GM19395 (cell line): ENCODE measurements at regions not wholly inside any gene's neighbourhood (a gene's known extent, or its start where the extent isn't known, plus 50 kb on each side); places are given as distances from the start of the nearest gene placed in this dataset.
"Not testable (repeated sequence)": the region's sequence is repeated elsewhere in the genome, so short reads cannot be mapped to it uniquely, and the experiment has no call there.

ENCODE experiments used
- ATAC-seq: cut with Tn5 transposase; IDR thresholded peaks from one replicate; pipeline ENCODE4 v1.9.1; 2021; ENCODE audit warnings: mild to moderate bottlenecking, moderate library complexity; ENCODE audit not compliant: unreplicated experiment

DNA sequence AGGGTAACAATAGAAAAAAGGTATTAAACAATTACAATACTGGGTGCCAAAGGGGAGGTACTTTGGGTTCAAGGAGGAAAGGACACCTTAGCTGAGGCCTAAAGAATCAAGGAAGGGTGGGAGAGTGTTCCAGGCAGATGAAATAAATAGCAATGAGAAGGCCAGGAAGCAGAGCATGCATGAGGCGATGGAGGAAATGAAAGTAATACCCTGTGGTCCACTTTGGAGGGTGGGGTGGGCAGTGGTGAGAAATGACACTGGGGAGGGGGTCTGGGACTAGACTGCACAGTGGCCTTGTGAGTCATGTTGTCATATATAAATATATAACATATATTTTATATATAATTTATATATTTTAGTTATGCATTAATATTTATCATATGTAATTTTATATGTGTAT is 55.9 kb downstream of the BHLHE40 start:
- no peak for ATAC-seq

DNA sequence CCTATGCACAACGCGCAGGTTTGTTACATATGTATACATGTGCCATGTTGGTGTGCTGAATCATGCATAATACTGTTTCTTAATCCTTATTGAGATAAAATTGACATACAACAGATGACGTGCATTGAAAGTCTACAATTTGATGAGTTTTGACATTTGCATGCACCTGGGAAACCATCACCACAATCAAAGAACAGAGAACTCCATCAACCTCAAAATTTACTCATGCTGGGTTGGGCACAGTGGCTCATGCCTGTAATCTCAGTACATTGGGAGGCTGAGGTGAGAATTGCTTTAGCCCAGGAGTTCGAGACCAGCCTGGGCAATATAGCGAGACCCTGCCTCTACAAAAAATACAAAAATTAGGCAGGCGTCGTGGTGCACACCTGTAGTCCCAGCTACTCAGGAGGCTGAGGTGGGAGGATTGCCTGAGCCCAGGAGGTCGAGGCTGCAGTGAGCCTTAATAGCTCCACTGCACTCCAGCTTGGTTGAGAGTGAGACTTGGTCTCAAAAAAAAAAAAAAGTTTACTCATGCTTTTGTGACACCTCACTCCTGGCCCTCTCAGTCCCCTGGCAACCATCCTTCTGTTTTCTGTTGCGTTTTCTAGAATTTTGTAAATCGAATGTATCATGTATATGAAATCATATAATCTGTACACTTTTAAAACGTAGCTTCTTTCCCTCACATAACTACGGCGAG is 56.6 kb downstream of the BHLHE40 start:
- ATAC-seq: no peak

DNA sequence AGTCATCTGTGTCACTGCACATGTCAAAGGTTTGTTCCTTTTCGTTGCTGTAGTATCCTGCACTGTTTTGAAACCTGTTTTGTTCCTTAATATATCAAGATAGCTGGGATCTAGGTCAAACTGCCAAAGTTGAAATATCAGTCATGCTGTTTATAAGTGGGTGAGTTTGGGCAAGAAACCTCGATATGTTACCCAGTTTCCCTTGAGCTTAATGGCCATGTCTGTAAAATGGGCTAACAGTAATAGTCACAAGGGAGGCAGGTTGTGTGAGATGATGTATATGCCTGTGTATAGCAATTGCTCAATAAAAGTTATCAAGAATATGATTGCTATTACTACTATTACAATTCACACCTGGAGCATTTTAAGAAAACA is 57.1 kb downstream of the BHLHE40 start:
- ATAC-seq: no peak

DNA sequence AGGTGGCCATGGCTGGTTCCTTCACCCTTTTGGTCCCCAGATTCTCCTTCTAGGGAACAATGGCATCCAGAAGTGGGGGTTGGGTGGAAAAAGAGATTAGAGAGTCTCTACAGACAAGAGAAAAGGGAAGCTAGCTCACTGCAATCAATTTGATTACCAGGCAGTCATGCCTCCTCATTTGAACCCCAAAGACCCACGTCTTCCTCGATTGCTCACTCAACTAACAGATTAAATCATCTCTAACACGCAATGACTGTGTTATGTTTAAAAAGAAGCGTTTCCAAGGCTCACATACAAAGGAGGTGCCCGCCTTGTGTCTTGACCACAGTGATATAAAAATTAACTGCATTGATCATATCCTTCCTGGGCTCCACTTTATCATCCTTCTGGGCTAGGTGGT is 57.6 kb downstream of the BHLHE40 start:
- ATAC-seq: no peak

DNA sequence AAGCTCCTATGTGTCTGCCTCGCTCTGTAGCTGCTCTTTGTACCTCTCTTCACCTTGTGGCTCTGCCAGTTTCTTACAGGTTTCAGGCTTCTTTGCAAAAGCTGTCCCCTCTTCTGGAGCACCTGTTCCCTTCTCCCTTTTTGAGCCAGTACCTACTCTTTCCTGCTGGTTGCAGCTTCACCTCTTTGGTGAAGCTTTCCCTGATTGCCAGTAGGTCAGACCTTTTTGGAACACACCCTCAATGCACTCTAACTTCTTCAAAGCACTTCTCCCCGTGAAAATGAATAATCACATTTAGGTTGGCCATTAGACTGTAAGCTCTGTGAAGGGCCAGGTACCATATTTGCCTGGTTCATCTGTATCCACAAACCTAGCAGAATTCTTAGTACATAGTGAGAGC is 60.3 kb downstream of the BHLHE40 start:
- ATAC-seq: no peak

DNA sequence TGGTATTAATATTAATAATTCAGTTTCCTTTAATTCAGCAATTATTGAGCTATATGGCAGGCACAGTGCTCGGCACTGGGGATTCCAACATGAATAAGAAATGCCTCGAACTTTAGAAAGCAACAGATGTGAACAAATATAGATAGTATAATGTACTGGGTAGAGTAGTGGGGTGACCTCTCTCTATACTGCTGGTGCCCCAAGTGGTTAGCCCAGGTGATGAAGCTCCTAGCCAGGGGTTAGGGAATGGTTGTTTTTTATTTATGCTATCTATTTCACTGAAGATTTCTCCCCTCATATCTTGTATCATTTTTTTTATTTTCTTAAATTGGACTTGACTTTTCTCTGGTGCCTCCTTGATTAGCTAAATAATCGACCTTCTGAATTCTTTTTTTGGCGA is 62.1 kb downstream of the BHLHE40 start:
- ATAC-seq: no peak

DNA sequence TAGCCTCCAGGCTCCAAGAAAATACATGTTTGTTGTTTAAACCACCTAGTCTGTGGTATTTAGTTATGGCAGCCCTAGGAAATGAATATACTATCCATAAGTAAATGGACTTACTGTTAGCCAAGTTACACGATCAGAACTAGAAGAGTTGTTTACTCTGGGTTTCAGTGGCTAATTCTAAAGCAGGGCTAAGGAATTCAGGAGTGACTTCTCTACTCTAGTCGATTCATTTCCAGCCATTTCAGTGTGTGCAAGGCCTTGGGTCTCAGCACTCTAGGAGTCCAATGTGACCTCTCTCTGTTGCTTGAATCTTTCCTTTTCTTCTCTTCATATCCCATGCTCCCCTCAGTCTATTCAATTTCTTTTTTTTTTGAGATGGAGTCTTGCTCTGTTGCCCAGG is 66.7 kb downstream of the BHLHE40 start:
- ATAC-seq: no peak

DNA sequence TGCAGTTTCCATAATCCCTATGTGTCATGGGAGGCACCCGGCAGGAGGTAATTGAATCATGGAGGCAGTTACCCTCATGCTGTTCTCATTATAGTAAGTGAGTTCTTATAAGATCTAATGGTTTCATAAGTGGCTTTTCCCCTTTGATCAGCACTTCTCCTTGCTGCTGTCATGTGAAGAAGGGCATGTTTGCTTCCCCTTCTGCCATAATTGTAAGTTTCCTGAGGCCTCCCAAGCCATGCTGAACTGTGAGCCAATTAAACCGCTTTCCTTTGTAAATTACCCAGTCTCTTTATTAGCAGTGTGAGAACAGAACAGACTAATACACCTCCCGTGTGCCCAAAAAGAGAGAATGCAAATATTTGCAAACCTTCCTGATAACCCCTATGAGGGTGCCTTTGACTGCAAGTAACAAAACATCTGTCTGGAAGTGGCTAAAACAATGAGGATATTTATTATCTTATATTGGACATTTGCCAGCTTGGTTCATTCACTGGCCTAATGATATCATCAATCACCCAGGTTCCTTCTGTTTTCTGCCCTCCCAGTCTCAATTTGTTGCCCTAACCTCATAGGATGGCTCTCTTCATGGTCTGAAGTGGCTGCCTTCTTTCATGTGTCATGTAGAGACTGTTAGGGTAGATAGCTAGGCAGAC is 68.7 kb downstream of the BHLHE40 start:
- no peak for ATAC-seq

DNA sequence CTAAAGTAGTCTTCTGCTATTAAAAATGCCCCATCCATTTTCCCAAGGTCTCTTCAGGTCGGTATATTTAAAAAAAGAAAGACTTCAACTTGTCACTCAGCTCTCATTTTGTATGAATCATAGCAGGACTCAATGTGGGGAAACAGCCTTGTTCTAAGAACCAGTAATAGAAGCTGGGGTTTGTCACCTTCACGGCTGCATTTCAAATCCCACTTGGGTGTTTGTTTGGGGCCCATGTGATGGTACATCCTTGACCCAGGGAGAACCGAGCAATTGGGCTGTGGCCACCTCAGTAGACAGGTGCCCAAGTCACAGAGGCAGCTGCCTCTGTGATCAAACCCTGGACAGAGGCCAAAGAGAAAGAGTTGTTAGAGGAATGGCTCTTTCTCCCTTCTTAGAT is 70.3 kb upstream of the ARL8B start:
- peak; percentile 49 for ATAC-seq

DNA sequence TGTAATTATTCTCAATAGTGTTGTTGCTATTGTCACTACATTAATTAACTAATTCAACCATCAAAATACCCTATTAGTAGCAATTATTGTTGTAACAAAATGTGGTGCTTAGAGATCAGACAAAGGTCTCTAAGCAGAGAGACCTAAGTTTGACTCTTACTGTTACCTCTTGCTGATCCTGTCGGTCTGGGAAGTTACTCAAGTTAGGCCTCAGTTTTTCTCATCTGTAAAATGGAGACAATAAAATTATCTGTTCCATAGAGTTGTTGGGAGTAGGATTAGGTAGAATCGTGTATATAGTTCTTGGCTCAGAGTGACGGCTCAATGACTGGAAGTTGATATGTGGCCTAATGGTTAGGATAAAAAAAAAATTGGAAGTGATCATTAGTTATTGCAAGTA is 69.8 kb upstream of the ARL8B start:
- no peak for ATAC-seq

DNA sequence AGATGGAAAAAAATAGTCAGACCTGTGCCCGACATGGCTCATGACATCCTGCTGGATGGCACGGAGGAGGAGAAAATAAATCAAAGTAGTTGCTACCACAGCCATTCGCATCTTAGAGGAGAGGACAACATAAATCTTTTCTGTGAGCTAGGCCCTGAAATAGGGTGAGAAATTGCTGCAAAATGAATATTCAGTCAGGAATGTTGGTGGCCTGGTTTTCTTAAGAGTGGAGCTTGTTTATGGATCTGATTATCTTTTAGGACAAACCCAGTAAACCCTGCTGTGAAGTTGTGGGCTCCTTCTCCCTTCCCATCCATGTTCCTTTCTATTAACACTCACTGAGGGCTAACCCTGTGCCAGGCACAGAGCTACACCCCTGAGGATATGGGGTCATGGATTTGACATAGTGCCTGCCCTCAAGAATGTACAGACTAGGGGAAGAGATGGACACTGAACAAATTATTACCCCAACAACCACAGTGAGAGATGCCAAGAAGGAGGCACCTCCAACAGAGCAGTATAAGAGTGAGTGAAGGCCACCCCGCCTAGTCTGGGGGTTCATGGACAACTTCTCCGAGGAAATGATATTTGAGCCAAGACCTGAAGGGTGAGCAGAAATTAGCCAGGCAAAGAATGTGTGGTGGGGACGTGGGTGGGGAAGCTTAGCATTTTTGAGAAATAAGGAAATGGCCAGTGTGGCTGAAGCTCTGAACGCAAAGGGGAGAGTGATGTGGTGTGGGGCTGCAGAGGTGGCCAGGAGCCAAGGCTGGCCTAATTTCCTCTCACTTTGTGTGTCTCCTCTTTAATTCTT is 68.9 kb upstream of the ARL8B start:
- ATAC-seq: no peak

DNA sequence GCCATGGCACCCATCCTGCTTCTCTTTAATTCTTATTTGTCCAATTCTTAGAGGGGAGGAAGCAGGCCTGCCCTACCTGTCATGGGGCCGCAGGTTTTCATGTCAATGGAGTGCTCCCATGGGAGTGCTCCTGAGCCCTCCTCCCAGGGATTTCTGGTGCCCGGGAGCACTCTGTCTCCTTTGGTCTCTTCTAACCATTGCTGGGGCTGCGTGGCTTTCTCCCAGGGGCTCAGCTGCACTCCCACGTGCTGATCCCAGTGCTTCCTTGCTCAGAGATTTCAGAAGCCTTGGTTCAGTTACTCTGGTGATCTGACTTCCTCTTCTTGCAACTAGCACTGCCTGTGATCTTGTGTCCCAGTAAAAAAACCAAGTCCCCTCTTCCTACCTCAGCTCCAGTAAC is 68.0 kb upstream of the ARL8B start:
- ATAC-seq: no peak

DNA sequence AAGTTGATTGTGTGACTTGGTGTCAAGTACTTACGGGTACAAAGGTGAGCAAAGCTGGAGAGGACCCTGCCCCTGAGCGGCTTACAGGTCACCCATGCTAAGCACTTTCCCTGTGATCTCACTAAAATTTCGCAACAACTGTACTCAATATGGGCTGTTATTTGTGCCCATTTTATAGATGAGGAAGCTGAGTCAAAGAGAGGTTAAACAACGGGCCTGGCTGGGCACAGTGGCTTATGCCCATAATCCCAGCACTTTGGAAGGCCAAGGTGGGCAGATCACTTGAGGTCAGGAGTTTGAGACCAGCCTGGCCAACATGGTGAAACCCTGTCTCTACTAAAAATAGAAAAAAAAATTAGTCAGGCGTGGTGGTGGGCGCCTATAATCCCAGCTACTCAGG is 67.5 kb upstream of the ARL8B start:
- ATAC-seq: not testable (repeated sequence)

DNA sequence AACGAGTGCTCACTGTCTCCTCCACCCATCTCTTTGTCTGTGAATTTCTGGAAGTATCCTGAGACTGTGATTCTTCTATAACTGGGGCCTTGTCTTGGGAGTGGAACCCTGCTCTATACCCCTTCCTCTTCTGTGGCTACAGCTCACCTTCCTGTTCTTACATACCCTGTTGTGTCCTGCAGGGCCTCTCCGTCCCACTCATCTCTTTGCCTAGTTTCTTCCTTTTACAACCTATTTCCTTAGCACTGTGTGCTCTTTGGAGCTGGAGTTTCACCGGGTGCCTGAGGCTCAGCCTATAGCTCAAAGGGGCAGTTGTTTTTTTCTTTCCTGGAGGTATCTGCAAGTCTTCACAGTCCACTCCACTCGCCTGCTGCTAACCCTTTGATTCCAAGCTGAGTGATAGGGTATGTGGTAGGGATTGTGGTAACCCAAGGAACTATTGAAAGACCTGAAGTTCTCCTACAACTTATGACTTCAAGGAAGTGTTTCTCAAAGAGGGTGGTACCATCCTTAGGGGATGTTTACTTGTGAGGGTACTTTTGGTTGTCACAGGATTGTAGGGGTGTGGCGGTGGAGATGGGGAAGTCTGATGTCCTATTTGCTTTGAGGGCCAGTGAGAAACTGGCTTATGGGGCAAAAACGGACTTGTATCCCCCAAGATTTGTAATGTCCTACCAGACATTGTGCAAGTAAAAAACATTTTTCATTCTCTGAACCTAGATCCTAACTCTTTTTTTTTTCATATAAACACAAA is 66.6 kb upstream of the ARL8B start:
- ATAC-seq: no peak

DNA sequence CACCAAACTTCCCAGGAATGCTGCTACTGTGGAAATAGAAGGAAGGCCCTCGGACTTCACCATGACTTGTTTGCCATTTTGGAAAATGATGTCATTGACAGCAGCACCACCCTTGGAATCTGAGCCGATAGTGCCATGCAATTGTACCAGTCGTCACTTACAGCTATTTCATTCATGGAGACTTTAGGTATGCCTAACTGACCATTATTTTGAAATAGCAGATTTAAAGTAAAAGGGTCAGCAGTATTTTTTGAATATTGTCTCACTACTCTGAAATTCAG is 66.0 kb upstream of the ARL8B start:
- ATAC-seq: no peak

DNA sequence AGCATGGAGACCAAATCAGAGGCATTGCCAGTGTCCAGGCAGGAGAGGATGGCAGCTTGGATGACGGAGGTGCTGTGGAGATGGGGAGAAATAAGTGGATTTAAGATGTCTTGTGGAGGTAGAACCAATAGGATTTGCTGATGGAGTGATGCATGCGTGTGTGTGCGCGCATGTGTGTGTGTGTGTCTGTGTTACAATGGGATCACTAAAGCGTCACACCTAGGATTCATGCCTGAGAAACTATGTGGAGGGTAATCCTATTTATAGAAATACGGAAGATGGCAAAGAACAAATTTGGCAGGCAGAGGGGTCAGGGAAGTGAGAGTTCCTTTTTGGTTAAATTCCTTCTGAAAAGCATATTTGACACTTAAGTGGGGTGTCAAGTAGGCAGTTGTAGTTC is 64.8 kb upstream of the ARL8B start:
- ATAC-seq: no peak

DNA sequence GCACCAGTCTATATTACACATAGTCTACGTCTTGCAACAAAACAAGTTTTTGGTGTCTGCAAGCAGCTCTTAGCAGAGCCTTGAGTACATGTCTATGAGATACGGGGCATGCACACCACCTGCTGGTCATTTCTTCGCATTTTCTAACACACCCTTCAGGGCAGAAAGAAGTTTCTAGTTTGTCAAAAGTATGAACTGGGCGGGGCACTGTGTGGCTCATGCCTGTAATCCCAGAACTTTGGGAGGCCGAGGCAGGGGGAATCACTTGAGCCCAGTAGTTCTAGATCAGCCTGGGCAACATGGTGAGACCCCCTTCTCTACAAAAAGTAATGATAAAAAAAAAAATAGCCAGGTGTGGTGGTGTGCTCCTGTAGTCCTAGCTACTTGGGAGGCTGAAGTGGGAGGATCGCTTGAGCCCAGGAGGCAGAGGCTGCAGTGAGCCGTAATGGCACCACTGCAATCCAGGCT is 64.2 kb upstream of the ARL8B start:
- ATAC-seq: peak; percentile 91

DNA sequence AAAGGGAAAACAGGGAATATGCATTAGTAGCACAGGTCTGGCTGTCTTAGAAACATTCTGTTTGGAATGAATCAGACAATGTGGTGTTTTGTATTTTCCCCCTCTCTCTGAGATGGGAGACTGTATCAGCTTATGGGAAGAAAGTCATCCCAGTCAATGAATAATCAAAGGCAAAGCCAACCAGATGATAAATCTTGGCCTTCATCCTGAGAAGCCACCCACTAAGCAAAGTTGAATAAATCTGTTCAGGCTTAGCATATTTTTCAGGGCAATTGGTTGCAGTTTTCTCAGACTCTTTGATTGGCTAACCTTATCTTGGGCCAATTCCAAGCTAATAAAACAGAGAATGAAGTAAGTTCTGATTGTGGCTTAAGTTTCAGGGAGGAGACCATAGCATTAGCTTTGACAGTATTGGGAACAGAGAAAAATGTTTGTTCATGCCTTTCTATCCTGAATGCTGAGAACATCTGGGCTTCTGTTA is 63.6 kb upstream of the ARL8B start:
- no peak for ATAC-seq

DNA sequence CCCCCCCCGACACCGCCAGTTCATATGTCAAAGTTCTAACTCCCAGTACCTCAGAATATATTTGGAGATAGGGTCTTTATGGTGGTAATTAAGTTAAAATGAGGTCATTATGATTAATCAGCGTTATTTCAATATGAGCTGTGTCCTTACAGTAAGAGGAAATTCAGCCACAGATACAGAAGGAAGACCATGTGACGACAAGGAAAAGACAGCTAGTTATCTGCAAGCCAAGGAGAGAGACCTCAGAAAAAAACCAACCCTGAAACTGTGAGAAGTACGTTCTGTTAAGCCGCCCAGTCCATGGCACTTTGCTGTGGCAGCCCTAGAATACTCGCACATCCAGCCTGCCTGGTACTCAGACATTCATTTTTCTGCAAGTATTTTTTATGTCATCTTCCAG is 62.3 kb upstream of the ARL8B start:
- no peak for ATAC-seq

DNA sequence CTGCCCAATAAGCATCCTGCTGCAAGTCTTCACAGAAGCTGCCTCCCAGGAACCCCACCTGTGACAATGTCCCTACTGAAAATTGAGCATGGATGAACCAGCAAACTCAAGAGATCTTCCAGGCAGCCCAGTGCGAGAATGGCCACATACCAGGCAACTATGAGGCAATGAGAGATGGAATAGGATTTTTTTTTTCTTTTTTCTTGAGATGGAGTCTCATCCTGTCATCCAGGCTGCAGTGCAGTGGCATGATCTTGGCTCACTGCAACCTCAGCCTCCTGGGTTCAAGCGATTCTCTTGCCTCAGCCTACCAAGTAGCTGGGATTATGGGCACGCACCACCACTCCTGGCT is 60.9 kb upstream of the ARL8B start:
- ATAC-seq: no peak

DNA sequence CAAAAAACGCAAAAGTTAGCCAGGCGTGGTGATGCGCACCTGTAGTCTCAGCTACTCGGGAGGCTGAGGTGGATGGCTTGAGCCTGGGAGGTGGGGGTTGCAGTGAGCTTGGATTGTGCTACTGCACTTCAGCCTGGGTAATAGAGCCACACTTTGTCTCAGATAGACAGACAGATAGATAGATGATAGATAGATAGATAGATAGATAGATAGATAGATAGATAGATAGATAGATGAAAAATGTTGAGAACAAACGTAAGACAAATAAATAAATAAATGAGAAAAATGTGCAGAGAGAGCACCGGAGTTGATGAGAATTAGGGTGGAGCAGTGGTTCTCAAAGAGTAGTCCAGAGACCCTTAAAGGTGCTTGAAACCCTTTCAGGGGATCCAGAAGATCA is 58.4 kb upstream of the ARL8B start:
- no peak for ATAC-seq
